Progenitor cell of endocrine pancreas (in vitro differentiated cells): ENCODE measurements at regions not wholly inside any gene's neighbourhood (a gene's known extent, or its start where the extent isn't known, plus 50 kb on each side); places are given as distances from the start of the nearest gene placed in this dataset.

Experiments used
- DNase-seq: peaks from one replicate; pipeline ENCODE4 v3.0.0; 2021; ENCODE audit warnings: low spot score; ENCODE audit not compliant: unreplicated experiment
- H3K27ac Mint-ChIP-seq: 2 replicates; pipeline ENCODE4 v1.8.0; 2021; ENCODE audit warnings: mild to moderate bottlenecking, moderate library complexity, mixed read lengths
- H3K27me3 Mint-ChIP-seq: 2 replicates; pipeline ENCODE4 v1.8.0; 2021; ENCODE audit warnings: mixed read lengths
- H3K36me3 Mint-ChIP-seq: 2 replicates; pipeline ENCODE4 v1.8.0; 2022; ENCODE audit warnings: mixed read lengths; ENCODE audit not compliant: insufficient read depth
- H3K4me1 Mint-ChIP-seq: 2 replicates; pipeline ENCODE4 v1.8.0; 2021; ENCODE audit warnings: low read depth, mixed read lengths
- H3K4me3 Mint-ChIP-seq: 2 replicates; pipeline ENCODE4 v1.8.0; 2021; ENCODE audit warnings: low read depth, mild to moderate bottlenecking, moderate library complexity, mixed read lengths
- H3K9me3 Mint-ChIP-seq: 2 replicates; pipeline ENCODE4 v1.8.0; 2021; ENCODE audit warnings: low read depth, mixed read lengths
- CTCF ChIP-seq: fragments of 200-600 bp; sonication (generic); IDR thresholded peaks from one replicate; pipeline ENCODE4 v1.5.0; 2021; ENCODE audit warnings: antibody characterized with exemption, mild to moderate bottlenecking; ENCODE audit not compliant: unreplicated experiment

DNA sequence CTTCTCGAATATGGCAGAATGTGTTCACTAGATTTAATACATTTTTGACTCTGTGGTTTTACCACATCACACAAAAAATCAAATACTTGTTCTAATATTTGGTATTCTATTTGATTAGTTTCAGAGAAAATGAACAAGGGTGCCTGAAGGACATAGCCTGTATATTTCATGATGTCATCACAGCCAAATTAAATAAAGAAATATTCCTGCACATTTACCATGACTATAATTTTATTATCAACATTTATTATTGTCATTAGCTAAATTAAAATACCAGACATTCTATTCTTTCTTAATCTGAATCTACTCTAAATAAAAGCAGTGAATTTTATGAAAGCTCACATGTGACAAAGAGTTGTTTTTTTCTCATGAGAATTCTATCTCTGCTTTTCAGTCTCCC lies 980.5 kb downstream of the PCDH18 start:
- Mint-ChIP-seq H3K4me3 (no peak overlapping the region), H3K36me3 (no peaks in the 10 kb centered on the region), H3K4me1 (no peaks in the 10 kb centered on the region), H3K27me3 (no peaks in the 10 kb centered on the region), H3K27ac (no peak overlapping the region), H3K9me3 (no peaks in the 10 kb centered on the region)
- DNase-seq: no peak
- no peak for TF ChIP-seq CTCF

GRCh38 chr4:136540747-136541146 lies 991.5 kb downstream of the PCDH18 start:
- Mint-ChIP-seq H3K4me3 (no peak overlapping the region), H3K9me3 (no peaks in the 10 kb centered on the region), H3K36me3 (no peaks in the 10 kb centered on the region), H3K27me3 (no peaks in the 10 kb centered on the region), H3K27ac (no peak overlapping the region), H3K4me1 (no peaks in the 10 kb centered on the region)
- DNase-seq: no peak
- no peak for TF ChIP-seq CTCF

DNA sequence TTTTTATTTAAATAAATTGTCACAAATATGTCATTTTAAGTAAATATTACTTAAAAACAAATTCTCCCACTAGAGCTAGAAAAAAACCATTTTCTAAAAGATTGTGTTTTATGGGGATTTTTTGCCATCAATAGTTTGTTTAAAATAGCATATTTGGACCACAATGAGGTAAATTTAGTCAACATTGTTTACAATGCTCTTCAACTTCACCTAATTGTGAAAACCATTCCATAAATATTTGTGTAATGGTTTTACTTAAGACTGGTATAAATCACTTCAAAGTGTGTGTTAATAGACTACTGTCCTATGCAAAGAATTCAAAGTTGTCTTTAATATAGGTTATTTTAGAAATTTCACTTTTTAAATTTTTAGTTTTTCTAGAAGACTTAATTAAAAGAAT lies 1004.2 kb downstream of the PCDH18 start:
- DNase-seq: no peak
- Mint-ChIP-seq H3K27me3 (no peaks in the 10 kb centered on the region), H3K4me1 (no peaks in the 10 kb centered on the region), H3K27ac (no peak overlapping the region), H3K36me3 (no peaks in the 10 kb centered on the region), H3K4me3 (no peak overlapping the region), H3K9me3 (no peaks in the 10 kb centered on the region)
- TF ChIP-seq CTCF: no peak

DNA sequence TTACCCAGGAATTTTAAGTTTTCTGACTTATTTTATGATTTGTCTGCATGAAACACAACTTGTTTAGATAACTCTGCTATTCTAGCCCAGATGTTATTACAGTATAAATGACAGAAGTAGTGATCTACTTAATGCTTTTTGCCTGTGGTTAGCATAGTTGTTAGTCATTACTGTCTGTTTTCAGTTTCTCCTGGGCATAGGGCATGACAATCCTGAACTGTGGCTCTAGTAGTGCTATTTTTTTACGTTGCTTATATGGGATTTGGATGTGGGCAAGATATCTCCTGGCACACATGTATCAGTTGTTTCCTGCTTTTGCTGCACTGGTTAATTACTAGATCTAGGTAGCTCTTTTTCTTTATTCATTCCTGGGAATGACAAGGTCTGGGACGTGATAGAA lies 1005.8 kb downstream of the PCDH18 start:
- Mint-ChIP-seq H3K4me1 (no peaks in the 10 kb centered on the region), H3K36me3 (no peaks in the 10 kb centered on the region), H3K27me3 (no peaks in the 10 kb centered on the region), H3K4me3 (no peak overlapping the region), H3K27ac (no peak overlapping the region), H3K9me3 (no peaks in the 10 kb centered on the region)
- no peak for DNase-seq
- no peak for TF ChIP-seq CTCF

GRCh38 chr4:136524039-136524438 lies 1008.3 kb downstream of the PCDH18 start:
- Mint-ChIP-seq H3K27ac (no peak overlapping the region), H3K9me3 (peaks cover 12% of the 10 kb centered on the region), H3K4me1 (no peaks in the 10 kb centered on the region), H3K27me3 (no peaks in the 10 kb centered on the region), H3K36me3 (no peaks in the 10 kb centered on the region), H3K4me3 (no peak overlapping the region)
- DNase-seq: no peak
- TF ChIP-seq CTCF: no peak
